NCI-H2107 (cell line): ENCODE measurements at regions not wholly inside any gene's neighbourhood (a gene's known extent, or its start where the extent isn't known, plus 50 kb on each side); places are given as distances from the start of the nearest gene placed in this dataset.
"Not testable (repeated sequence)": the region's sequence is repeated elsewhere in the genome, so short reads cannot be mapped to it uniquely, and the experiment has no call there.

Experiments
- DNase-seq: peaks from one replicate; lab custom pipeline; 2025; lab: John Stamatoyannopoulos, UW

DNA sequence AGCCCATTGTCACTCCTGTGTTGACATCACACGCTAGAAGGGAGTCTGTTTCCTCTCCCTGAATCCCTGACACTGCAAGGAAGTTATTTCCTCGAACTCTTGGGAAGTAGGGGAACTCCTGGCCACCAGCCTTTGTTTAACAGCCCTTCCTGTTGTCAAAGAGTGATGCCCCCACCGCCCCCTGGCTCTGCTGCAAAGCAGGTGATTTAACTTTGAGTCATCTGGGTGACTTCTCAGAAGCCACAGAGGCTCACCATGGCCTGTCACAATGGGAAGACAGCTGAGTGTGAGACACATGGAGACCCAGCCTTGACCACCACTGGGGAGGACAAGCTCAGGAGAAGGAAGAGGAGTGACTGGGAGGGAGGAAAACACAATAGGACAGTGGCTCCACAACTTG lies 182.8 kb downstream of the PSMG1 start:
- DNase-seq: no peak

DNA sequence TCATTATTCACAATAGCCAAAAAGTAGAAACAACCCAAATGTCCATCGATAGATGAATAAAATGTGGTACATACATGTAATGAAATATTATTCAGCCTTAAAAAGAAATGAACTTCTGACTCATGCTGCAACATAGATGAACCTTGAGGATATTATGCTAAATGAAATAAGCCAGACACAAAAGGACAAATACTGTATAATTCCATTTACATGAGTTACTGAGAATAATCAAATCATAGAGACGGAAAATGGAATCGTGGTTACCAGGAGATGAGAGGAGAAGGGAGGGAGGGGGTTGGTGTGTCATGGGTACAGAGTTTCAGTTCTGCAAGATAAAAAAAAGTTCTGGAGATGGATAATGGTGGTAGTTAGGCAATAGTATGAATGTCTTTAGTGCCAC lies 184.1 kb downstream of the PSMG1 start:
- DNase-seq: no peak

DNA sequence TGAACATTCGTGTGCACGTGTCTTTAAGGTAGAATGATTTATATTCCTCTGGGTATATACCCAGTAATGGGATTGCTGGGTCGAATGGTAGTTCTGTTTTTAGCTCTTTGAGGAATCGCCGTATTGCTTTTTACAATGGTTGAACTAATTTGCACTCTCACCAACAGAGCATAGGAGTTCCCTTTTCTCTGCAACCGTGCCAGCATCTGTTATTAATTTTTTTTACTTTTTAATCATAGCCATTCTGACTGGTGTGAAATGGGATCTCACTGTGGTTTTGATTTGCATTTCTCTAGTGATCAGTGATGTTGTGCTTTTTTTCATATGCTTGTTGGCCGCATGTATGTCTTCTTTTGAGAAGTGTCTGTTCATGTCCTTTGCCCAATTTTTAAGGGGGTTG lies 185.0 kb downstream of the PSMG1 start:
- DNase-seq: not testable (repeated sequence)

DNA sequence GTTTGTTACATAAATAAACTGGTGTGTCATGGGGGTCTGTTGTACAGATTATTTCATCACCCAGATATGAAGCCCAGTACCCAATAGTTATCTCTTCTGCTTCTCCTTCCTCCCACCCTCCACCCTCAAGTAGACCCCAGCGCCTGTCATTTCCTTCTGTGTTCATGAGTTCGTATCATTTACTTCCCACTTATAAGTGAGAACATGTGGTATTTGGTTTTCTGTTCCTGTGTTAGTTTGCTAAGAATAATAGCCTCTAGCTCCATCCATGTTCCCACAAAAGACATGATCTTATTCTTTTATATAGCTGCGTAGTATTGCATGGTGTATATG lies 185.4 kb downstream of the PSMG1 start:
- not testable (repeated sequence) for DNase-seq

DNA sequence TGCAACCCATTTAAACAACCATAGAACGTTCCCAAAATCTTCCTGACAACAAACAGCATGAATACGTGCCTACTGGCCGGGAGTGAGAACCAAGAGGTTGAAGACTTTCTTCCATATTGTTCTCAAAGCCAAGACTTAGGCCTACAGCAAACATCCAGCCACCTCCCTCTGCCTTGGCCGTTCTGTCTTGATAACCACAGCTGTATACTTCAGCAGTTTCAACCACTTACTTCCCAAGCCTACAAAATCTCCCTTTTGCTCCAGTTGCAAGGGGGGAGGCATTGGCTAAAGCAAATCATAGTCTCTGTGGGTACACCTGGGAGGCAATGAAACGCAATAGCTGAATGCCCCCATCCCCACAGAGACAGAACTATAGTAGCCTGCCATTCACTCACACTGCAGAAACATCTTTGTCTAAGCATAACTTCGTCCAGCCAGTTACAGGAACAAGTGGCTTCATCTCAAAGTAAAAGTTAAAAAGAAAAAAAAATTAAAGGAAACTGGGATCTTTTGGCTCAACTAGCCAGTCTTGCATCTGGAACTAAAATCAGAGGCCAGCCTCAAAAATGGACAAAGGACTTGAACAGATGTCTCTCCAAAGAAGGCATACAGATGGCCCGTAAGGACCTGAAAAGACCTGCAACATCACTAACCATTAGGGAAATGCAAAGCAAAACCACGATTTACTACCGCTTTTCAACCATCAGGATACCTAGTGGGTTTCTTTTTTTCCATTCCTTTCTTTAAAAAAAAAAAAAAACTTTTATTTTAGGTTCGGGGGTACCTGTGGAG lies 186.0 kb downstream of the PSMG1 start:
- DNase-seq: no peak

DNA sequence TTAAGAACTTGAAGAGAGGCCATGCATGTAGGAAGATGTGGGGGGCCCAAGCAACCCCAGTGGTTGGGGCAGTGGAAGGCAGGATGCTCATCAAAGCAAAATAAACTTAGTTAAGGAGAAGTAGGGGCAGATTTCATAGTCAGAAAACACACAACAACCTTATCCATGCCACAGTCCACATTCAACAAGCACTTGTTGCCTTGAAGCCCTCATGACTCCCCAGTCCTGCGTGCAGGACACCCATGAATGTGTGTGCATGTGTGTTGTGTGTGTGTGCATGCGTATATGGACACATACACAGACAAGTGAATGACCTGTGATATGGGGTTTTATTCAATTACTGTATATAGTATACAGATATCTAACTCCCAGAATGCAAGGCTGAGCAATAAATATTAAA lies 186.9 kb downstream of the PSMG1 start:
- DNase-seq: no peak

DNA sequence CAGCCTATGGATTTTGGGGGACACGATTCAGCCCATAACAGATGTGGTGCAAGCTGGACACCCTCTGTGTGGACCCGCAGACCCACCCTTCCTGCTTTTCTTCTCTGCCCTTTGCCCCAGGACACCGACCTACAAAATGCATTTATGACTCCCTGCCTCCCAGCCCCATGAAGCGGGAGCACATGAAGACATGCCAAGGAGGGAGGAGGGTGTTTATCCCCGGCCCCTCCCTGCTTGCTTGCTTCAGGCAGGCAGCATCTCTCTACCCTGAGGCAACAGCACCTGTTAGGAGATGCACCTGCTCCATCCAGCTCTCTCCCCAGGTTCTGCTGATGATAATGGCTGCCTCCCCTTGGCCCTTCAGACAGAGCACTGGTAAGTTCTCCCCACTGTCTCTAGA lies 187.5 kb downstream of the PSMG1 start:
- DNase-seq: peak; percentile 45

DNA sequence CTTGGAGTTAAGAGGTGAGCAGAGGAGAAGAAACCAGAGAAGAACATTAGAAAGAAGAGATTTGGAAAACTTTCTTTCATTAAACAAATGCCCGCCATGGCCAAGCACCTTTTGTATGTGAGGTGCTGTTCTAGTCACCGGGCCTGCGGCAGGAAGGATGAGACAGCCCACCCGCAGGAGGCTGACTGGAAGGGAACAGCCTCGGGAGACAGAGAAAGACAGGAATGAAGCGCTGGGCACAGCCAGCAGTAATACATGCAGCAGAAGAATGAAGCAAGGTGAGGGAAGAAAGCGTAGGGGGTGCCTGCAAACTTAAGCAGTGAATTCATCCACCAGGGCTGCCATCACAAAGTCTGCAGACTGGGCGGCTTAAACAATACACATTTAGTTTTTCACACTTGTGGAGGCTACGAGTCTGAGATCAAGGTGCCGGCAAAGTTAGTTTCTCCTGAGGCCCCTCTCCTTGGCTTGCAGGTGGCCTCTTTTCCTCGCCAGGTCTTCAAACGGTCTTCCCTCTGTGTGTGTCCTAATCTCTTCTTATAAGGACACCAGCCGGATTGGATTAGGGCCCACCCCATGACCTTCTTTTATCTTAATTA lies 188.1 kb downstream of the PSMG1 start:
- no peak for DNase-seq

DNA sequence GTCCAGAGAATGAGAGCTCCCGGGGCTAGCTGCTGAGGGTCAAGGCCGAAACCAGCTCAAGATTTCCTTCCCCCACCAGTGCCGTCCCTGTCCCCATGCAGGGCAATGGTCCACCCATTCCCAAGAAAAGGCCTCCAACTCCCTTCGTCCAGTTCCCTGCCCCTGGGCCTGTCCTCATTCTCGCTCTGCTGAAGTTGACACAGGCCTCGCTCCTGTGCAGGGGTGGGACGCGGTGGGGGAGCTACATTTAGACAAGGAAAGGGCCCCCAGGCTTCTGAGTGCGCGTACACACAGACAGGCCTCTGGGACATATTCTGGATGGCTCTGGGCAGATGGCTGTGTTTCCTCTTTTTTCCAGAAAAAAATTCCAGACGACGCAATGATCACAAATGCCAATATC lies 188.3 kb downstream of the ETS2 start:
- no peak for DNase-seq

DNA sequence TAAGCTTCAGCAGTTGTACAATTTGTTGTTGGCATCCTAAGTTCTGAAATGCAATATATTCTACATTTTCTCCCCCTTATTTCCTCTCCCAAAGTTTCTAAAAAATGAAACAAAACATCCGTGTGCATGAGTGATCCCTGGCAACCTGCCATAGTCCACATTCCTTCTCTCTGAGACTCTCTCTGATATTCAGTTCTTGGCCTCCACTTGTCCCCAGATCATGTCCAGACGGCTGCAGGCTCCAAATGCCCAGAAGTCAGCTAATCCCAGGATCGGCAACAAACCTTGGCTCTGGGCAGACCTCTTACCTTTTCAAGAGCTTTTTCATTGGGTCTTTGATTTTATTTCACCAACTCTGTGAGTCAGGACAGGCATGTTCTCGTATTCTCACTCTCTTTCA lies 187.8 kb downstream of the ETS2 start:
- DNase-seq: no peak

DNA sequence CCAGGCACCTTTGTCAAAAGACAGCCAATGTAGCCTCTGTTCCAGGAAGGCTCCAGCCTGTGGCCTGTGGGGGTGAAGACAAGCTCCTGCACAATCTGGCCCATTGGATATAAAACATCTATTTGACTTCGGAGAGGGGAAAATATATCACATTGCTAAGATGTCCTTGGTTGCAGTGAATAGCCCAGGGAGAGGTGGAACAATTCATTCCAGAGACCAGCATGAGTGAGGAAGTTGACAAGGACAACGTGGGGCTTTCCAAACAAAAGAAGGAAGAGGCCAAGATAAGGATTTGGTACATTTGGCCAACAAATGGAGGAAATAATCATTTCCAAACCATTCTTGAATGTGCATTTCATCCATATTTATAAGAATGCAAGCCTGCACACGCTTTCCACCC lies 187.0 kb downstream of the ETS2 start:
- no peak for DNase-seq

DNA sequence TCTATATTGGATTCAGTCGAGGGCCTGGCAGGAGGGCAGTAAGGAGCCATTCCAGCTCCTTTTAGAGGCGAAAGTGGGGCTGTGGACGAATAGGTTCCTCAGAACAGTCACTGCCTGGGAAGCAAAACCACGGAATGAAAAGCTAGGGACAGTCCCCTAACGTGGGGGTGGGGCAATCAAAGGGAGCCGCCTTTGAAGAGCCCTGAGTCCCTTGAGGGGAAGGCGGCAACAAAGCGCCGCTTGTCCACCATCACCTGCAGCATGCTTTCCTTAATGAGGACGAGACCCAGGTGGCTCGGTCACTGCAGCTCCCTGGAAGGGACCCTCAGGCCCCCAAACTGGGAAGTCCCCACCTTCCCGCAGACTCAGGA lies 184.7 kb downstream of the ETS2 start:
- peak; percentile 87 for DNase-seq

DNA sequence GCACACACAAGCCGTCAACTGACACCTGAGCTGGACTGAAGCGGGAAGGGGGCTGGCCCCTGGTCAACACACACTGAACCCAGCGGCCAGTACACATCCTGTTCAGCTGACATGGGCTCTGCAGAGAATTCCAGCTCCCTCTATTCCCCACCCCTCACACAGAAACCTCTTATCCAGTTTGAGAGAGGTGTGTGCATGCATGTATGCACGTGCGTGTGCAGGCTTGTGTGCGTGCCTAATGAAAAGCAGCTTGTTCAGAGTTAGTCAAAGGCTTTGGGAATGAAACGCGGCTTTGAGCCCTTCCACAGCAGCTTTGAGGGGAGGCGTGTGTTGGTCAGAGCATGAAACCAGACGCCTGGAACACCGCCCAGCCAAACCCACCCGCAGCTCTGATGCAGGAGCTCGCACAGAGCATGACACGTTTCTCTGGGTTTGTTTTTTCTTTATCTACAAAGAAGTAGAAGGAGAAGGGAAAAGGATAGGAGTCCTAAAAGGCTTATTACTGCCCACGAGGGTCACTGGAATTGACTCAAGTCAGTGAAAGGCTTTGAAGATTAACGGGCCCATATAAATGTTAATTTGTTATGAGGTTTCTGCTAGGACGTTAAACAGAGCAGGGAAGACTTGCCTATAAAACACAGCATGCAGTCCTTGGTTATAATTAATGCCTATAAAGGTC lies 184.2 kb downstream of the ETS2 start:
- peak; percentile 87 for DNase-seq

DNA sequence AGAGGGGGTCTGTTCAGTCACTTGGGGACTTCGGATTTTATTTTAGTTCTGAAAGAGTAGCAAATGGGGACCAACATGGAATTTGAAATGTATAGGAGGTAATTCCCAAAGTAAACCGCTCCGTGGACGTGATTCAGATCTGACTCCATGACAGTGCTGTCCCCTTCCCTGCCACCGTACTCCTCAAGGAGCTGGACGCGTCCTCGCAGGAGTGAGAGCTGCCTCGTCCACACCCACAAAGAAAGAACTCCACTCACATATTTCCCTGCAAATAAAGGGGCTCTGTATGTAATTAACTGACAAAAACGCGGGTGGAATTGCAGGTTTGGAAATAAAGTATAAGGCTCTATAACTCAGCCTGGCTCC lies 183.6 kb downstream of the ETS2 start:
- no peak for DNase-seq

DNA sequence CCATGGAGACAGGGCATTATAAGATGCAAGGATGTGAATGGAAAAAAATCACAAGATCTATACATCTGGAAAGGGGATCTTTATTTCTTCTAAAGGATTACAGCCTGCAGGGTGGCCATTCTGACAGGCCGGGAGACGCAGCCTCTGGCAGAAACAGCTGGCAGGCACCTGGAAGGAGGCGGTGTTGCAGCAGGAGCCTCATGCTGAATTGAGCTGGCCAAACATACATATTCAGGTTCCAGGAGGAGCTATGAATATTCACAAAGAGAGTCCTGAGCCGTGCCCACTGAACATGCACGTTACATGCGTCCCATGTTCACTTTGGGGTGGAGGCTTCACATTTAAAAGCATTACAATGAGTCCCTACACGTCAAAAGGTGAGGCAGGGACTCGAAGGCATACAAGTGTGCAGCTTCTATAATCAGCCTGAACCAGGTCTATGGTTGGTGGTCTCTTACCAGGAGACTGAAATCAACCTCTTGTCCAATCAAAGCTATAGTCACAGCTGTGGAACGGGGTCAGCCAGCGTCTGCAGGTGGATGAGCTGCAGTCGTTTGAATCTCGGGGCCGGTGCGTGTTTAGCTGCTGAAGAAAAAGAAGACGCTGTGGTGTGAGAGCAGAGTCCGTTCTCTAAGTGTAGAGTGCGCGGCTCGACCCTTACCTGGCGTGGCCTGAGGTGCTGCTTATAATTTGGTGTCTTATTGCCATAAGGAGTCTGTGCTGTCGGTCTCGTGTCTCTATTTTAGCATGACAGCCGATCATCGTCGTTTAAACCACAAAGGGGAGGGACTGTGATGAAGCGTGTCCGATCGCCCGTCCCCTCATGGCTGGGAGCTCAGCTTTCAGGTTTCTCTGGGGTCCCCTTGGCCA lies 183.0 kb downstream of the ETS2 start:
- DNase-seq: peak; percentile 59

DNA sequence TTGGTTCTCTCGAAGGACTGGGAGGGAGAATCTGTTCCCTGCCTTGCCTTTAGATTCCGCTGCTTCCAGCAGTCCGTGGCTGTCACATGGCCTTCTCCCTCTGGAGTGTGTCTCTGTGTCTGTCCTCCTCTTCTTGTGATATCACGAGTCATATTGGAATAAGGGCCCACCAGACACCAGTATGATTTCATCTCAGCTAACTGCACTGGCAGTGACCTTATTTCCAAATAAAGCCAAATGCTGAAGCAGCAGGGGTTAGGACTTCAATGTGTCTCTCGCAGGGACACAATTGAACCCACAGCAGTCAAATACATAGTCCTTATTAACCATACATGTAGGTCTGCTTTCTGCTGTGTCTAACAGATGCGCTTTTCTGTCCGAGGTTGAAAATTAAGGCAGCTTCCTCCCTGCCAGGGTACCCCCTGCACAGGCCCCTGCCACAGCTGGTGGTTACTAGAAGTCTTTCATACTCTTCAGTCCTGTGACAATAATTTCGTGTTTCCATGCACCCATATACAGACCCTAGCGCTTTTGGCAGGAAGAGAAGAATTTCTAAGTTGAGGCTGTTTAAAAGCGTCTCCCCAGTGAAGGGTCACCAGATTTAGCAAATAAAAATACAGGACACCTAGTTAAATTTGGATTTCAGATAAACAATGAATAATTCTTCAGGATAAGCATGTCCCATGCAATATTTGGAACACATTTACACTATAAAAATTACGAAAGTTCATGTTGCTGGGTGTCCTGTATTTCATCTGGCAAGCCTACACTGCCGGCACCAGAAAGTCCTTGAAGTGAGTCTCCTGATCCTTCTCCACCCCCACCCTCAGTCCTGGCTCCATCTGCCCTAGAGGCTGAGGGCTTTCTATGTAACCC lies 182.1 kb downstream of the ETS2 start:
- DNase-seq: no peak

DNA sequence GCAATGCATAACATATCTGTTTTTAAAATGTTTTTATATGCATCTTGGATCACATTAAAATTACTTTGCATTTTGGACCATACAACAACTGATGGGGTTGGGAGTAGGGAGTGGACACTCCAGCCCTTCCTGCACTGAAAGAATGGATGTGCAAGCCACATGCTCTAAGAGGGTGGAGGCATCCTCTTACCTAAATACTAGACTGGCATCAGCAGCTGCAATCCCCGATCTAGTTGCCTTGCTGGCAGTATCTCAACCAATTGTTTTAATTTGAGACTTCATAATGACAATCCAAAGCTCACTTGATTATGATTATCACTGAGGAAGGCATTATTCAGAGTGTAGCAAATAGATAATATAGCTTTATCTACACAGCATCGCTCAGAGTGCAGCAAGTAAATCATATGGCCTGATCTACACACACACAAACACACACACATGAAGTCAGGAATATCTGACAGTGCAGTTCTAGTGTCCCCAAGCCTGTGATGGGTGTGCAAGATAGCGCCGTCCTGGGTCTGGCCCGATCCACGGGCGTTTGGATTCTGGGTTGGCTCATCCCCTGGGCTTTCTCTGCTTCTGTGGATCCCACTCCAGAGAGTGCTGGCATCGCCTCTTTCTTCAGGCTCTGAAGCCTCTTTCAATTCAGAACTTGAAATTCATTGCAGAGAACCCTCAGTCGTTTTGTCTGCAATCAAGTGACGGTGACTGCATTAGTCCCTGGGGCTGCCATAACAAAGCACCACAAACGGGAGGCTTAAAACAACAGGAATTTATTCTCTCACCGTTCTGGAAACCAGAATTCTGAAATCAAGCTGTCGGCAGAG lies 181.3 kb downstream of the ETS2 start:
- no peak for DNase-seq

DNA sequence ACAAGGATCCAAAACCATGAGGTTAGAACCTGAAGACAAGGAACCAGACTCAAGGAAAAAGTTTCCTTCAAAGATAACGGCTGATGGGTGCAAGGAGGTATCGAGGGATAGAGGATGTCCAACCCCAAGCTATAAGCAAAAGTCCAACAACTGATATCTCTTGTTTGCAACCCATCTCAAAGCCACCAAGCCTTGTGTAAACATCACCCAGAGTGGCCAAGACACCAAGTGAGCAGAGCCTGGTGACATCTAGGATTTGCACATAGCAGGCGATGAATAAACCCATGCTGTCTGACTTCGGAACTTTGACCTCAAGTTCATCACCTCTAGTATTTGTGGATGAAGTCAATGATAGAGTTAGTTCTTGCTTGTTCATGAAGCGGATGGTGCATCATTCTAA lies 180.7 kb downstream of the ETS2 start:
- no peak for DNase-seq

DNA sequence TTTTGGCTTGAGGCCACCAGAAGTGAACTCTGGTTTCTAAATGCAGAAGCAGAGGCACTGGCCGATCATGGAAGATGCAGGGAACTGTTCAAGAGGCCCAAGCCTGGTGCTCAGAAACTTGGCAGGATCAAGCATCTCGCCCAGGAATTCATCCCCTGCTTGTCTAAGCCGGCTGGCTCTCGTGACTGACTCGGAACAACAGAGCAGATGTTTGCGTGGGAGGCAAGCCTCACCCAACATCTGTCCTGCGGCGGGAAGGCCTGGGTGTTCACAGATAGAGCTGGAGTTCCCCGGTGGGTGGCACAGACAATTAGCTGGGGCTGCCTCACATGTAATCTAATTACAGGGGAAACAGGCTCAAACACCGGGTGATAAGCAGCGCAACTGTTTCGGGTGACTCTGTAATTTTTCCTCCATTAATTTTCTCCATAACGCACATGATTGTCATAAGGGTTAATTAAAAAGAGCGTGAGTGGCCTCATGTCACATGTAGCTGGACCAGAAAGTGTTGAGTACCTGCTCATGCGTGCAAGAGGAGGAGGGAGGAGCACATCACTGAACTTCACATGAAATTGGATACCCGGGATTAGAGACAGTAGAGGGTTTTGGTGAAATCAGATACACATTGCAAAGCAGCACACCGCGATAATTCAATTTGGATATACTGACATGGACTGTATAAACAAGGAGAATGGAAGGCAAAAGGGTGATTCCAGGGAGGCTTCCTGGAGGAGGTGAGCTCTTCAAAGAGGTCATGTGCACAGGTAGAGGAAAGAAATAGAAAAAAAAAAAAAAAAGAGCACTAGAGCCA lies 180.0 kb downstream of the ETS2 start:
- peak; percentile 80 for DNase-seq
